ENCODE measurements at regions not wholly inside any gene's neighbourhood (a gene's known extent, or its start where the extent isn't known, plus 50 kb on each side); places are given as distances from the start of the nearest gene placed in this dataset.

- no peaks in the 10 kb centered on the region for H3K9me3 ChIP-seq (ENCODE audit: control insufficient read depth in 2 of 2, low read length in 2 of 2)
- H3K27me3 ChIP-seq (ENCODE audit: control insufficient read depth in 1 of 2, insufficient read depth in 2 of 2, low read length in 2 of 2): peaks cover 0 to 2% of the 10 kb centered on the region in 2 donors
- H3K36me3 ChIP-seq (ENCODE audit: control insufficient read depth in 2 of 2, insufficient read depth in 2 of 2, low read length in 2 of 2): no peaks in the 10 kb centered on the region
- no peak overlapping the region for H3K4me3 ChIP-seq (ENCODE audit: low read length in 2 of 2)
- no peak overlapping the region for H3K27ac ChIP-seq (ENCODE audit: low read length)
- no peak overlapping the region for H3K9ac ChIP-seq (ENCODE audit: low read length in 2 of 2)
- no peaks in the 10 kb centered on the region for H3K4me1 ChIP-seq (ENCODE audit: control insufficient read depth, insufficient read depth, low read length)
Measured at GRCh38 chr10:29397221-29397620, 108.4 kb downstream of the LYZL1 start.

DNA sequence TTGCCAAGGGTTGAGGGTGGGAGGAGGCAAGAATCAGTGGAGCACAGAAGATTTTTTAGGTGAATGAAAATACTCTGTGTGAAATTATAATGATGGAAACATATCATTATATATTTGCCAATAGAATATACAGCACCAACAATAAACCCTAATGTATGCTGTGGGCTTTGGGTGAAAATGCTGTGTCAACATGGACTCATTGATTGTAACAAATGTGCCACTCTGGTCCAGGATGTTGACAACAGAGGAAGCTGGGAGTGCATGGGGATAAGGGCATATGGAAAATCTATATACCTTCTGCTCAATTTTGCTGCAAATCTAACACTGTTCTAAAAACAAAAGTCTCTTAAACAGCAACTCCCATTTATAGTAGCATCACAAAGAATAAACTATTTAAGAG, 114.3 kb downstream of the LYZL1 start:
- H3K4me1 ChIP-seq (ENCODE audit: control insufficient read depth, insufficient read depth, low read length): no peaks in the 10 kb centered on the region
- H3K36me3 ChIP-seq (ENCODE audit: control insufficient read depth in 2 of 2, insufficient read depth in 2 of 2, low read length in 2 of 2): no peaks in the 10 kb centered on the region
- H3K27ac ChIP-seq (ENCODE audit: low read length): no peak overlapping the region
- no peak overlapping the region for H3K4me3 ChIP-seq (ENCODE audit: low read length in 2 of 2)
- no peaks in the 10 kb centered on the region for H3K27me3 ChIP-seq (ENCODE audit: control insufficient read depth in 1 of 2, insufficient read depth in 2 of 2, low read length in 2 of 2)
- no peak overlapping the region for H3K9ac ChIP-seq (ENCODE audit: low read length in 2 of 2)
- H3K9me3 ChIP-seq (ENCODE audit: control insufficient read depth in 2 of 2, low read length in 2 of 2): no peaks in the 10 kb centered on the region

GRCh38 chr10:29407280-29407858, 118.5 kb downstream of the LYZL1 start:
- no peaks in the 10 kb centered on the region for H3K27me3 ChIP-seq (ENCODE audit: control insufficient read depth in 1 of 2, insufficient read depth in 2 of 2, low read length in 2 of 2)
- H3K36me3 ChIP-seq (ENCODE audit: control insufficient read depth in 2 of 2, insufficient read depth in 2 of 2, low read length in 2 of 2): no peaks in the 10 kb centered on the region
- H3K4me3 ChIP-seq (ENCODE audit: low read length in 2 of 2): no peak overlapping the region

More at GRCh38 chr10:29407280-29407858, 118.5 kb downstream of the LYZL1 start:
- no peak overlapping the region for H3K9ac ChIP-seq (ENCODE audit: low read length in 2 of 2)
- H3K4me1 ChIP-seq (ENCODE audit: control insufficient read depth, insufficient read depth, low read length): peaks cover 9% of the 10 kb centered on the region
- H3K9me3 ChIP-seq (ENCODE audit: control insufficient read depth in 2 of 2, low read length in 2 of 2): no peaks in the 10 kb centered on the region
- H3K27ac ChIP-seq (ENCODE audit: low read length): no peak overlapping the region
